ENCODE measurements at regions not wholly inside any gene's neighbourhood (a gene's known extent, or its start where the extent isn't known, plus 50 kb on each side); places are given as distances from the start of the nearest gene placed in this dataset.

GRCh38 chr1:29501227-29501976, 265.1 kb downstream of the PTPRU start:
- ATAC-seq (no peak), DNase-seq (ENCODE audit: low read depth in 1 of 2, low spot score in 1 of 2) (no peak), FAIRE-seq (no peak)
- TF ChIP-seq SREBF2 (IDR thresholded peaks at IDR 0.05) (no peak), FOSB (CRISPR knock-in tag; IDR thresholded peaks at IDR 0.05) (no peak), EHMT2 (IDR thresholded peaks at IDR 0.05; ENCODE audit: low read depth) (no peak), CHD4 (IDR thresholded peaks at IDR 0.05; ENCODE audit: borderline replicate concordance) (no peak), RARB (CRISPR knock-in tag; IDR thresholded peaks at IDR 0.05) (no peak), RFX5 (IDR thresholded peaks at IDR 0.05) (no peak), HEYL (CRISPR knock-in tag; IDR thresholded peaks at IDR 0.05) (no peak), CTCF (IDR thresholded peaks at IDR 0.05) (no peak), EHF (CRISPR knock-in tag; IDR thresholded peaks at IDR 0.05) (no peak), ZC3H11A (IDR thresholded peaks at IDR 0.05) (no peak)
- no peaks in the 10 kb centered on the region for H3K9me3 ChIP-seq
- ChIA-PET POLR2A (no interaction called here), CTCF (no interaction called here)
- H3K4me3 ChIP-seq, result no peak overlapping the region
- no peak overlapping the region for H3K27ac ChIP-seq
- no peaks in the 10 kb centered on the region for H3K4me1 ChIP-seq
- H3K4me2 ChIP-seq, result no peak overlapping the region
- 13% methylated on average over 8 of the region's 8 CpGs for WGBS (ENCODE audit: missing lambda C conversion rate)

- Histone ChIP-seq H3K4me3 (no peak overlapping the region), H3K27ac (no peak overlapping the region), H3K9me3 (no peaks in the 10 kb centered on the region), H3K4me2 (no peak overlapping the region), H3K4me1 (no peaks in the 10 kb centered on the region)
- WGBS (ENCODE audit: missing lambda C conversion rate), result 43% methylated on average over 4 of the region's 5 CpGs
- ChIA-PET POLR2A (no interaction called here), CTCF (no interaction called here)
- FAIRE-seq, result no peak
- no peak for TF ChIP-seq HOXB13 (CRISPR knock-in tag; IDR thresholded peaks at IDR 0.05; ENCODE audit: low read depth)
- no peak for TF ChIP-seq ESRRA (IDR thresholded peaks at IDR 0.05; ENCODE audit: borderline replicate concordance, low read length)
- TF ChIP-seq BCL3 (IDR thresholded peaks at IDR 0.05), result no peak
- TF ChIP-seq ATOH8 (CRISPR knock-in tag; IDR thresholded peaks at IDR 0.05; ENCODE audit: low read depth), result no peak
- TF ChIP-seq GATA3 (IDR thresholded peaks at IDR 0.05; ENCODE audit: borderline replicate concordance), result no peak
- no peak for TF ChIP-seq HOXA7 (CRISPR knock-in tag; IDR thresholded peaks at IDR 0.05)
- no peak for TF ChIP-seq HES2 (IDR thresholded peaks at IDR 0.05)
- TF ChIP-seq JUN (IDR thresholded peaks at IDR 0.05), result no peak
- TF ChIP-seq RAD21 (conservative IDR thresholded peaks at IDR 0.05 in 1 of 2, IDR thresholded peaks at IDR 0.05 in 1 of 2), result no peak
- no peak for TF ChIP-seq RCOR1 (IDR thresholded peaks at IDR 0.05; ENCODE audit: low read depth, low read length)
- TF ChIP-seq PBX3 (IDR thresholded peaks at IDR 0.05), result no peak
- TF ChIP-seq KDM1A (IDR thresholded peaks at IDR 0.05; ENCODE audit: low read depth), result no peak
- no peak for TF ChIP-seq CHD2 (IDR thresholded peaks at IDR 0.05; ENCODE audit: low read length, partially characterized antibody)
- TF ChIP-seq EP300 (IDR thresholded peaks at IDR 0.05), result no peak
- TF ChIP-seq ZNF302 (CRISPR knock-in tag; IDR thresholded peaks at IDR 0.05), result no peak
- no peak for TF ChIP-seq TFCP2L1 (CRISPR knock-in tag; IDR thresholded peaks at IDR 0.05)
- no peak for TF ChIP-seq KDM5A (IDR thresholded peaks at IDR 0.05)
- TF ChIP-seq REST (IDR thresholded peaks at IDR 0.05), result no peak
- no peak for TF ChIP-seq TP53 (CRISPR knock-in tag; IDR thresholded peaks at IDR 0.05)
- no peak for DNase-seq (ENCODE audit: low read depth in 1 of 2, low spot score in 1 of 2)
- ATAC-seq, result no peak
Observed at GRCh38 chr1:29500651-29501050, 264.3 kb downstream of the PTPRU start.
